Lower leg skin (tissue), 4 donors: ENCODE measurements at regions not wholly inside any gene's neighbourhood (a gene's known extent, or its start where the extent isn't known, plus 50 kb on each side); places are given as distances from the start of the nearest gene placed in this dataset.

ENCODE experiments used
- DNase-seq, 2 donors: peaks; one replicate each; pipeline ENCODE4 v3.0.0-alpha.2; 2019; ENCODE audit warnings: low spot score in 2 of 2
- H3K4me3 ChIP-seq: fragments of 200-600 bp; sonication (generic); 2 replicates; pipeline ENCODE4 v1.5.1; 2017; ENCODE audit warnings: mild to moderate bottlenecking, low read depth; ENCODE audit not compliant: poor library complexity, severe bottlenecking
- POLR2A ChIP-seq, 2 donors: fragments of 450-650 bp; IDR thresholded peaks; one replicate each; pipeline ENCODE4 v1.6.1; 2016 to 2017; ENCODE audit warnings: antibody characterized with exemption in 2 of 2, mild to moderate bottlenecking in 1 of 2, moderate library complexity in 1 of 2
- WGBS, 2 donors: methylation state at CpG; one replicate each; pipeline ENCODE4 v1.1.5; 2018; 5-methylcytosine and 5-hydroxymethylcytosine counted together
- intact Hi-C: fragments of 100-400 bp; cut with DNase I; formaldehyde crosslinking; loops from one replicate; pipeline ENCODE4 v1.15.0; 2023; ENCODE audit warnings: low total_unique reads
- TF ChIP-seq, protein P1 (sequence below), 3 donors: fragments of 450-650 bp; IDR thresholded peaks; one replicate each; pipeline ENCODE4 v1.5.1; 2016; ENCODE audit warnings: antibody characterized with exemption in 3 of 3, mild to moderate bottlenecking in 3 of 3, moderate library complexity in 2 of 3

DNA sequence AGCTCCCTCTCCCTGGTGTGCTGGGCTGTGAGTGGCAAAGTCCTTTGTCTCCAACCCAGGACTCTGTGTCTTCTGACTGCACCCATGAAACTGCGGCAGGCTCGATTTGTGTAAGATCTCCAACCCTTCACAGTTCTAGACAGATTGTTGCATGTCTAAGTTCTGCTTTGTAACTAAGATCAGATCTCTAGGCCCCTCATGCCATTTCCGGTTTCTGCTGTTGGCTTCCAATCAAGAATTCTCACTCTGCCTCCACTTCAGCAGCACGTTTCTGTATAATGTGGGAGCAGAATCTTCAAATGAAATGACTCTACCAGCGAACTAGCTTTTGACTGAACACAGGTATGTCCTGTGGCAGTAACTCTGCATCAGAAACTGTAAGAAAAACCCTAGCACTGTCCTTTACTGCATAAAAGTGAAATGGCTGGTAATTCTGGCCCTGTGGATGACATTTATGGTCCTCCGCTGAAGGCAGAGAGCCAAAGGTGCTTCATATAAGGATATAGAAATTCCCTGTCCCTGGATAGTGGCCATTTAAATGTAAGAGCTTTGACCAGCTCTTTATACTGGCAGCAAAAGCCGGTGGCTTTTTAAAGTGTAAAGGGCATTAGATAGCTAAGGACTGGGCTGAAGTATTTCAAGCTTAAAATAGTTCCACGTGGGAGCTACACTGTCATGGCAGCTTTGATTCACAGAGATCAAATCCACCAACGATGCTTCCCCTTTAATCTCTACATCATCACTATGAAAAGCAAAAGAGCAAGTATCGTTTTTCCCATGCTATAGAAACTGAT is 319.0 kb upstream of the CDH6 start:
- intact Hi-C loops = no loop called here
- H3K4me3 ChIP-seq = no peak overlapping the region
- TF ChIP-seq POLR2A (IDR thresholded peaks at IDR 0.05) = no peak
- TF ChIP-seq, protein P1, sequence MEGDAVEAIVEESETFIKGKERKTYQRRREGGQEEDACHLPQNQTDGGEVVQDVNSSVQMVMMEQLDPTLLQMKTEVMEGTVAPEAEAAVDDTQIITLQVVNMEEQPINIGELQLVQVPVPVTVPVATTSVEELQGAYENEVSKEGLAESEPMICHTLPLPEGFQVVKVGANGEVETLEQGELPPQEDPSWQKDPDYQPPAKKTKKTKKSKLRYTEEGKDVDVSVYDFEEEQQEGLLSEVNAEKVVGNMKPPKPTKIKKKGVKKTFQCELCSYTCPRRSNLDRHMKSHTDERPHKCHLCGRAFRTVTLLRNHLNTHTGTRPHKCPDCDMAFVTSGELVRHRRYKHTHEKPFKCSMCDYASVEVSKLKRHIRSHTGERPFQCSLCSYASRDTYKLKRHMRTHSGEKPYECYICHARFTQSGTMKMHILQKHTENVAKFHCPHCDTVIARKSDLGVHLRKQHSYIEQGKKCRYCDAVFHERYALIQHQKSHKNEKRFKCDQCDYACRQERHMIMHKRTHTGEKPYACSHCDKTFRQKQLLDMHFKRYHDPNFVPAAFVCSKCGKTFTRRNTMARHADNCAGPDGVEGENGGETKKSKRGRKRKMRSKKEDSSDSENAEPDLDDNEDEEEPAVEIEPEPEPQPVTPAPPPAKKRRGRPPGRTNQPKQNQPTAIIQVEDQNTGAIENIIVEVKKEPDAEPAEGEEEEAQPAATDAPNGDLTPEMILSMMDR (IDR thresholded peaks at IDR 0.05) = no peak
- DNase-seq = no peak
- 61 to 62% methylated on average over 10 of the region's 10 CpGs for WGBS, 2 donors

DNA sequence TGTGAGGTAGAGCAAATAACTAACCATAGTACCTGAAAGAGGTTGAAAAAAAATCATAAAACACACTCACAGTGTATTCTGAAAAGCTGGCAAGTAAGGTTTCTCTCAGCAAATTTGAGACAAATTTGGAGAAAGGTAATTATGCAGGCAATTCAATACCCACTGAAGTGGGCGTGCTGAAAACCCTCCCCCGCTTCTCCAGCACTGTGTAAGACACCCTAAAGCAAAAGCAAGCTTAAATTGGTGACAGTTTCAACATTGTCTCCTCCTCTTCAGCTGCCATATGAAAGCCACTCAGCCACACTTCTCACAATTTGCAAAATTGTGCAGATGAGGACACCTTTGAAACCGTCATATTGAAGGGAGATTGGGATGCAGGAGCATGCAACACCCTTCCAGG is 322.3 kb upstream of the CDH6 start:
- no peak for TF ChIP-seq POLR2A (IDR thresholded peaks at IDR 0.05)
- TF ChIP-seq, protein P1 (IDR thresholded peaks at IDR 0.05) = no peak
- no peak for DNase-seq
- no peak overlapping the region for H3K4me3 ChIP-seq
- intact Hi-C loops = no loop called here
- WGBS, 2 donors = 45 to 55% methylated on average over 3 of the region's 3 CpGs

DNA sequence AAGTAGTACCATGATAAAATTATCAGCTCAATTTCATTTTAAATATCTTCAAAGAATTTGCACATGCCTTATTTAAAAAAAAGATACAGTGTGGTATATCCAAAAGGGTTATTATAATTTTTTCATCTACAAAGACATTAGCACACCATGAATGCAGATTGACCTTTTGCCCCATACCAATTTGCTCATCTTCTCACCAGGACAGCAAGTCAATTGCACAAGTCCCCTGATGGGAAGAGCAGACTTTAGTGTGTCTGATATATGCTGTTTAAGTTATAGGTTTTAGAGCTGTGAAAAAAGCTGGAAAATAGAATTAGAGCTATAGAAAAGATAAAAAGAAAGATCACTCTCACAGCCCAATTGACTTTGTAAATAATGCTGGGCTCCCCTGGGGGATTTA is 325.8 kb upstream of the CDH6 start:
- DNase-seq = no peak
- intact Hi-C loops = no loop called here
- no peak for TF ChIP-seq POLR2A (IDR thresholded peaks at IDR 0.05)
- TF ChIP-seq, protein P1 (IDR thresholded peaks at IDR 0.05) = no peak
- no peak overlapping the region for H3K4me3 ChIP-seq

DNA sequence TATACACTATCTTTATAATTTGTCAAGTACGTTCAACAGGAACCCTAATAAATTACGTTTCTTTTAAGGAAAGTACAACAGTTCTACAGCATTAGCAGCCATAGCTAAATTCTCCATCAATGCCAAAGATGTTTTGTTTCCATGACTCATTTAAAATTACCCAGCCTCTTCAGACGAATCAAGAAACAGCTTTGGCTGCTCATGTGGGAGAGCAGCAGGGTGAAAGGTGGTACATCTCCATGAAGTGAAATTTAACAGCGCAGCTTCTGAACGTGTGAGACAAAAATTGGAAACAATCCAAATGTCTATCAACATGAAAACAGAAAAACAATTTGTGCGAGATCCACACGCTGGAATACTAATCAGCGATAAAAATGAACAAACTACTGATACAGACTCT is 327.3 kb upstream of the CDH6 start:
- TF ChIP-seq POLR2A (IDR thresholded peaks at IDR 0.05) = no peak
- TF ChIP-seq, protein P1 (IDR thresholded peaks at IDR 0.05) = no peak
- no peak for DNase-seq
- H3K4me3 ChIP-seq = no peak overlapping the region
- intact Hi-C loops = no loop called here
- 73 to 77% methylated on average over 8 of the region's 8 CpGs for WGBS, 2 donors

DNA sequence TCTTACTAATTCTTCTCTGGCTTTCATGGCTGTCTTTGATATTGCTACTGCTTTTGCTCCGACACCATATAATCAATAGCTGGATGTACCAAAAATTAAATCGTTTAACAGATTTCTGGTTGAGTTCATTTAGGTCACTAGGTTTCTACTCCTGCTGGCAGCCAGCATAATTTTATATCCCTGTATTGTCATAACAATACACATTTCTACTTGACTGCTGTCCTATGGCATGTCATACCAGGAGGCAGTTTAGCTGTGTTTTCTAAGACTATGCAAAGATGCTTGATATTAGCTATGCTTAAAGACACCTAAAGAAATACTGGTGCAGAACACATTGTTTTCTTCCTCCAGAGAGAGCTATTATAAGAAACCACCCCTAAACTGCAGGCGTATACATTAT is 337.2 kb upstream of the CDH6 start:
- intact Hi-C loops = no loop called here
- TF ChIP-seq POLR2A (IDR thresholded peaks at IDR 0.05) = no peak
- TF ChIP-seq, protein P1 (IDR thresholded peaks at IDR 0.05) = no peak
- no peak for DNase-seq
- no peak overlapping the region for H3K4me3 ChIP-seq
- WGBS, 2 donors = 91 to 95% methylated on average over 3 of the region's 3 CpGs

DNA sequence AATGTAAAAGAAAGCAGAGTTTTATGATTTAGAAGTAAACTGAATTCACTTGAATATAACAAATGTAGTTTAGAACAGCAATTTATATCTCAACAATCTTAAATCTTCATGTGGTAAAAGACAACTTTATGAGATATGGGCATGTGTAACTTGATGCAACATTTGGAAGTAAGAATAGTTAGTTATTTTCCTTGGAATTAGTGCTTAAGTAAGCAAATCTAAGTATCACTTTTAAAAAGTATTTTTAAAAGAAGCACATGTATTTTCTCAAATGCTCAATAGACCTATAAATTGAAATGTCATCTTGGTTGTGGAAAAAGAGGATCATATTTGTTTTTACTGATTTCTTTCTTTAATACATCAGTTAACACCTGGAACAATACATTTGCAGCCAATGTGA is 340.3 kb upstream of the CDH6 start:
- intact Hi-C loops = no loop called here
- DNase-seq = no peak
- no peak for TF ChIP-seq POLR2A (IDR thresholded peaks at IDR 0.05)
- TF ChIP-seq, protein P1 (IDR thresholded peaks at IDR 0.05) = no peak
- no peak overlapping the region for H3K4me3 ChIP-seq
